Natural killer cell (primary cell): ENCODE measurements at regions not wholly inside any gene's neighbourhood (a gene's known extent, or its start where the extent isn't known, plus 50 kb on each side); places are given as distances from the start of the nearest gene placed in this dataset.

Experiments used
- ATAC-seq, 3 donors: fragments of 150-1000 bp in 2 of 3; fragments of 200-7000 bp in 1 of 3; cut with Tn5 transposase; 1 replicate in 1 of 3; 2 replicates in 2 of 3; pipeline ENCODE4 v1.10.0; 2021; ENCODE audit warnings: mild to moderate bottlenecking in 2 of 3, moderate library complexity in 2 of 3
- DNase-seq, 2 donors: peaks; one replicate each; pipeline versions ENCODE4 v3.0.0 to v3.0.0-alpha.2; 2013 to 2021; ENCODE audit warnings: mixed read lengths in 1 of 2
- H3K27ac ChIP-seq: one replicate; pipeline ENCODE4 v1.5.1; 2013; ENCODE audit warnings: mild to moderate bottlenecking, low read length
- H3K27me3 ChIP-seq: one replicate; pipeline ENCODE4 v1.6.1; 2013; ENCODE audit warnings: low read length; ENCODE audit not compliant: control insufficient read depth, insufficient read depth
- H3K36me3 ChIP-seq: one replicate; pipeline ENCODE4 v1.6.1; 2013; ENCODE audit warnings: low read length; ENCODE audit not compliant: control insufficient read depth, insufficient read depth
- H3K4me1 ChIP-seq: one replicate; pipeline ENCODE4 v1.6.1; 2013; ENCODE audit warnings: low read length; ENCODE audit not compliant: control insufficient read depth, insufficient read depth
- H3K4me3 ChIP-seq: one replicate; pipeline ENCODE4 v1.5.1; 2013; ENCODE audit warnings: low read length
- H3K9me3 ChIP-seq: one replicate; pipeline ENCODE4 v1.6.1; 2013; ENCODE audit warnings: low read length; ENCODE audit not compliant: control insufficient read depth, insufficient read depth
- H3K27ac Mint-ChIP-seq, 2 donors: one replicate each; pipeline ENCODE4 v1.8.0; 2022; ENCODE audit warnings: mild to moderate bottlenecking in 2 of 2, mixed read lengths in 2 of 2, moderate library complexity in 1 of 2
- H3K27me3 Mint-ChIP-seq, 2 donors: one replicate each; pipeline ENCODE4 v1.8.0; 2022; ENCODE audit warnings: low read depth in 2 of 2, mixed read lengths in 2 of 2
- H3K36me3 Mint-ChIP-seq: one replicate; pipeline ENCODE4 v1.8.0; 2022; ENCODE audit warnings: mixed read lengths
- H3K4me1 Mint-ChIP-seq, 2 donors: one replicate each; pipeline ENCODE4 v1.8.0; 2022; ENCODE audit warnings: mixed read lengths in 2 of 2
- H3K4me3 Mint-ChIP-seq: one replicate; pipeline ENCODE4 v1.8.0; 2022; ENCODE audit warnings: mild to moderate bottlenecking, moderate library complexity, mixed read lengths
- H3K9me3 Mint-ChIP-seq, 2 donors: one replicate each; pipeline ENCODE4 v1.8.0; 2022; ENCODE audit warnings: mixed read lengths in 2 of 2
- CTCF ChIP-seq: fragments of 200-600 bp; IDR thresholded peaks from one replicate; pipeline ENCODE4 v1.8.0; 2022; ENCODE audit warnings: antibody characterized with exemption
- WGBS: methylation state at CpG from one replicate; pipeline ENCODE4 v1.1.7; 2013; ENCODE audit warnings: missing lambda C conversion rate; ENCODE audit not compliant: insufficient coverage; 5-methylcytosine and 5-hydroxymethylcytosine counted together
- intact Hi-C: fragments of 100-400 bp; cut with micrococcal nuclease; formaldehyde crosslinking; loops from one replicate; pipeline ENCODE4 v1.14.2; 2022

DNA sequence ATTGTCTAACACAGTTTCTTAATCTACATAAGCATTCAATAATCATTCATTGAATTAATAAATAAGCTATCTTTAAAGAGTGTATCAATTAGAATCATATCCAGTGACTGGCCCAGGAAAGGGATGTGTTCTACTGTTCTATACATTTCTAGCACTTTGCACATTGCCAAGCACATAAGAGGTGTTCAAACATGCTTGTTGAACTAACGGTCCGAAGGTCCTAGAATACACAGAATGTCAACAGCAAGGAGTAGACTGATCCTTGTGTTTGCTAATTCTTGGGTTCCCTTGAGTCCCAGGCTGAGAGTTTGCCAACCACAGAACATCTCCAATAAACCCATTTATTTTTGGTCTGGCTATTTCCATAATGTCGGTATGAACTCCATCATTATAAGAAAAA is 331.7 kb upstream of the DCC start:
- Histone ChIP-seq H3K27me3 (no peaks in the 10 kb centered on the region), H3K36me3 (no peaks in the 10 kb centered on the region), H3K27ac (no peak overlapping the region), H3K9me3 (no peaks in the 10 kb centered on the region), H3K4me3 (no peak overlapping the region), H3K4me1 (no peaks in the 10 kb centered on the region)
- no peak overlapping the region for H3K27ac Mint-ChIP-seq
- no peaks in the 10 kb centered on the region for H3K36me3 Mint-ChIP-seq
- DNase-seq (no peak), ATAC-seq (no peak)
- WGBS: 63% methylated on average over 3 of the region's 3 CpGs
- no peak for TF ChIP-seq CTCF
- intact Hi-C loops: no loop called here
- no peaks in the 10 kb centered on the region for H3K27me3 Mint-ChIP-seq
- H3K9me3 Mint-ChIP-seq: peaks cover 6 to 8% of the 10 kb centered on the region in 2 donors
- no peak overlapping the region for H3K4me3 Mint-ChIP-seq
- H3K4me1 Mint-ChIP-seq: no peaks in the 10 kb centered on the region

DNA sequence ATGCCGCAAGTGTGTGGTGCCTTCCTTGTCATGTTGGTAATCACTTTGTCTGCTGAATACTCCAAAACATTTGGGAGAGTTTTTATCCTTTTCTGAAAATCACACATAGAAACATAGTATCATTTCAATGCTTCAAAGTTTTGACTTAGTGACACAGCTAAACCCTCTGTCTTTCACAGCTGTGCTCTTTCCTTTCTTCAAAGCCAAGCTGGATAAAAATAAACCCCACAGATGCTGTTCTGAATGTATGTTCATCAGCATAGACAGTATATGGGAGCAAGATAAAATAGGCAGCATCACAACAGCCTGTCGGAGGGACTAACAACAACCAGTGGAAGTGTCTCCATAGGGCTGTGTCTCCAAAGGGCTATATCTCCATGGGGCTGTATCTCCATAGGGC is 331.3 kb upstream of the DCC start:
- intact Hi-C loops: no loop called here
- ATAC-seq: no peak
- 92% methylated on average over 2 of the region's 2 CpGs for WGBS

DNA sequence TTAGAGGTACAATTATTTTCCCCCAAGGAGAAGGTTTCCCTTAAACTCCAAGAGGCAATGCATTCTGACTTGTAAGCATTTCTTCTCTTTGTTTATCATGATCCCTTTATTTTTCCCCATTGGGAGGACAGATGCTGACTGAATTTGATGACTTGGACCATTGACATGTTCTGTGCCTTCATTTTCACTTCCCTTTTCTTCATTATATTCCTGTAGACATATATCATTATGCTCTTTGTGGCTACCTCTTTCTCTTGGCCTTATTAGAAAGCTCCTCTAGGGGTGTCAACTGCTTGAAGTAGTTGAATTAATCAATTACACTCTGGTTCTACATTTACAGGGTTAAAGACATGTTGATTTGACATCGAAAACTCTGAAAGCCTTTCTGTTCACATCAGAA is 330.0 kb upstream of the DCC start:
- H3K4me1 ChIP-seq: no peaks in the 10 kb centered on the region
- no peak overlapping the region for H3K27ac ChIP-seq
- no peak for ATAC-seq
- H3K27me3 ChIP-seq: no peaks in the 10 kb centered on the region
- H3K9me3 Mint-ChIP-seq: peaks cover 6 to 9% of the 10 kb centered on the region in 2 donors
- no peaks in the 10 kb centered on the region for H3K9me3 ChIP-seq
- no peaks in the 10 kb centered on the region for H3K36me3 Mint-ChIP-seq
- DNase-seq: no peak
- no peaks in the 10 kb centered on the region for H3K27me3 Mint-ChIP-seq
- no peaks in the 10 kb centered on the region for H3K36me3 ChIP-seq
- no peak for TF ChIP-seq CTCF
- H3K4me1 Mint-ChIP-seq: no peaks in the 10 kb centered on the region
- no peak overlapping the region for H3K4me3 ChIP-seq
- no peak overlapping the region for H3K27ac Mint-ChIP-seq
- intact Hi-C loops: no loop called here
- no peak overlapping the region for H3K4me3 Mint-ChIP-seq
- WGBS: 80% methylated on average over 1 of the region's 1 CpG

More for the DNA sequence above, 331.3 kb upstream of the DCC start:
- H3K27me3 Mint-ChIP-seq: no peaks in the 10 kb centered on the region
- no peak overlapping the region for H3K27ac Mint-ChIP-seq
- Histone ChIP-seq H3K4me3 (no peak overlapping the region), H3K4me1 (no peaks in the 10 kb centered on the region), H3K27me3 (no peaks in the 10 kb centered on the region), H3K36me3 (no peaks in the 10 kb centered on the region), H3K27ac (no peak overlapping the region), H3K9me3 (no peaks in the 10 kb centered on the region)
- H3K36me3 Mint-ChIP-seq: no peaks in the 10 kb centered on the region
- no peak for DNase-seq
- H3K4me1 Mint-ChIP-seq: no peaks in the 10 kb centered on the region
- peaks cover 6 to 9% of the 10 kb centered on the region in 2 donors for H3K9me3 Mint-ChIP-seq
- no peak for TF ChIP-seq CTCF
- no peak overlapping the region for H3K4me3 Mint-ChIP-seq

DNA sequence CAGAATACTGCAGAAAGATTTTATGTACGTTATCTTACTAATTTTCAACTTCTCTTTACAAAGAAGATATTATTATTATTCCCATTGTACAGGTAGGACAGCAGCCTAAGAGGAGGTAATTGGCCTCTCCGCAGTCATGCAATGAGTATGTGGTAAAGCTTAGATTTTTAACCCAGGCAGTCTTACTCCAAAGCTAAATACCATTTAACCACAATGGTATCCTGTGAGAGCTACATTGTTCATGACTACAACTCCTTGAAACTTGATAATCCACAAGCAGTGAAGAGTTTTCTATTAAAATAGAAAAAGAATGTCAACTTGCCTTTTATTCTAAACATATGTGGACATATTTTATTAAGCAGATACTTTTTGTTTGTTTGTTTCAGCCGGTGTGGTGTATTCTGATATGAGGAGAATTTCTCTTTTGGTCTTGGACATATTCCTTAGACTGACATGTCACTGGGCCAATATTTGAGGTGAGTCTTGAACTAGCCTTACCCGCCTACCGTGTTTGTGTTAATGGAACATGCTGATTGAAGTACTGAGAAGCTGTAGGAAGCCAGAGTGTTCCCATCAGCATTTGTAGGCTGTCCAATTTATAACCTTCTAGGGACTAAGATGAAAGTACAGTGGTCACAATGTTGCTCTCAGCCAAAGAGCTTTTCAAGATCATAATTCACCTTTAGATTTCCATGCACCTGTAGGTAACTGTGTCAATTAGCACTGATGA is 293.9 kb upstream of the DCC start:
- no peaks in the 10 kb centered on the region for H3K4me1 Mint-ChIP-seq
- H3K27ac Mint-ChIP-seq: no peak overlapping the region
- H3K27me3 ChIP-seq: no peaks in the 10 kb centered on the region
- intact Hi-C loops: no loop called here
- H3K9me3 Mint-ChIP-seq: peaks cover 8% of the 10 kb centered on the region in 2 donors
- H3K36me3 ChIP-seq: no peaks in the 10 kb centered on the region
- no peak for ATAC-seq
- no peaks in the 10 kb centered on the region for H3K9me3 ChIP-seq
- DNase-seq: no peak
- no peak overlapping the region for H3K4me3 Mint-ChIP-seq
- 88% methylated on average over 3 of the region's 5 CpGs for WGBS
- no peak overlapping the region for H3K27ac ChIP-seq
- no peaks in the 10 kb centered on the region for H3K4me1 ChIP-seq
- TF ChIP-seq CTCF: no peak
- no peak overlapping the region for H3K4me3 ChIP-seq
- H3K27me3 Mint-ChIP-seq: no peaks in the 10 kb centered on the region
- no peaks in the 10 kb centered on the region for H3K36me3 Mint-ChIP-seq
